HEK293T (cell line): ENCODE measurements at regions not wholly inside any gene's neighbourhood (a gene's known extent, or its start where the extent isn't known, plus 50 kb on each side); places are given as distances from the start of the nearest gene placed in this dataset.

Experiments used
- ARNT ChIP-seq: fragments of 450-650 bp; IDR thresholded peaks from 2 replicates; pipeline ENCODE4 v1.6.1; 2017; ENCODE audit warnings: mild to moderate bottlenecking
- BHLHE40 ChIP-seq: fragments of 450-650 bp; IDR thresholded peaks from 2 replicates; pipeline ENCODE4 v1.6.1; 2016; ENCODE audit warnings: mild to moderate bottlenecking, moderate library complexity, borderline replicate concordance
- ELF4 ChIP-seq: fragments of 450-650 bp; IDR thresholded peaks from 2 replicates; pipeline ENCODE4 v1.6.1; 2017; ENCODE audit warnings: antibody characterized with exemption
- FOXA1 ChIP-seq: fragments of 450-650 bp; IDR thresholded peaks from 2 replicates; pipeline ENCODE4 v1.6.1; 2016; ENCODE audit warnings: mild to moderate bottlenecking
- FOXK2 ChIP-seq: fragments of 450-650 bp; IDR thresholded peaks from 2 replicates; pipeline ENCODE4 v1.6.1; 2016; ENCODE audit warnings: mild to moderate bottlenecking
- FOXM1 ChIP-seq: fragments of 450-650 bp; IDR thresholded peaks from 2 replicates; pipeline ENCODE4 v1.6.1; 2017; ENCODE audit warnings: mild to moderate bottlenecking, borderline replicate concordance
- HDGF ChIP-seq: fragments of 450-650 bp; IDR thresholded peaks from 2 replicates; pipeline ENCODE4 v1.6.1; 2017; ENCODE audit warnings: antibody characterized with exemption, borderline replicate concordance
- L3MBTL2 ChIP-seq: fragments of 450-650 bp; conservative IDR thresholded peaks from 2 replicates; pipeline ENCODE4 v1.6.1; 2016; ENCODE audit warnings: mild to moderate bottlenecking
- NFRKB ChIP-seq: fragments of 450-650 bp; IDR thresholded peaks from 2 replicates; pipeline ENCODE4 v1.6.1; 2016; ENCODE audit warnings: mild to moderate bottlenecking, moderate library complexity
- PKNOX1 ChIP-seq: fragments of 450-650 bp; IDR thresholded peaks from 2 replicates; pipeline ENCODE4 v1.6.1; 2016
- SP1 ChIP-seq: fragments of 450-650 bp; IDR thresholded peaks from 2 replicates; pipeline ENCODE4 v1.6.1; 2017
- SUZ12 ChIP-seq: fragments of 450-650 bp; IDR thresholded peaks from 2 replicates; pipeline ENCODE4 v1.6.1; 2016; ENCODE audit warnings: mild to moderate bottlenecking
- TARDBP ChIP-seq: fragments of 450-650 bp; IDR thresholded peaks from 2 replicates; pipeline ENCODE4 v1.6.1; 2016
- ZNF384 ChIP-seq: fragments of 450-650 bp; IDR thresholded peaks from 2 replicates; pipeline ENCODE4 v1.6.1; 2016

- TF ChIP-seq PKNOX1 (no peak), HDGF (no peak), TARDBP (no peak), BHLHE40 (no peak), SUZ12 (no peak), FOXA1 (no peak), FOXM1 (no peak), SP1 (no peak), FOXK2 (no peak), ELF4 (no peak), ARNT (no peak), ZNF384 (no peak), NFRKB (no peak), L3MBTL2 (no peak)
These were observed 186.6 kb upstream of the DIO3 start for GRCh38 chr14:101374373-101375338.
